WTC11 (cell line): ENCODE measurements at regions not wholly inside any gene's neighbourhood (a gene's known extent, or its start where the extent isn't known, plus 50 kb on each side); places are given as distances from the start of the nearest gene placed in this dataset.

ENCODE experiments used
- ATAC-seq: fragments of 200-7000 bp; cut with Tn5 transposase; 2 replicates; pipeline ENCODE4 v1.10.0; 2021; ENCODE audit warnings: mild to moderate bottlenecking, moderate library complexity
- CTCF ChIA-PET: fragments of 300-600 bp; sonication (Branson Sonifier 250); formaldehyde crosslinking; loops from one replicate; lab custom pipeline; 2021; ENCODE audit warnings: antibody characterized with exemption; lab: Charles Lee
- POLR2A ChIA-PET: fragments of 350-600 bp; sonication (Branson Sonifier 250); formaldehyde crosslinking; loops from one replicate; lab custom pipeline; 2021; ENCODE audit warnings: antibody characterized with exemption; lab: Charles Lee
- DNase-seq: peaks from one replicate; pipeline ENCODE4 v3.0.0; 2021; ENCODE audit warnings: low spot score
- H3K27ac Mint-ChIP-seq: 2 replicates; pipeline ENCODE4 v1.8.0; 2021; ENCODE audit warnings: mixed read lengths
- H3K27me3 Mint-ChIP-seq: 2 replicates; pipeline ENCODE4 v1.8.0; 2021; ENCODE audit warnings: low read depth, mild to moderate bottlenecking, moderate library complexity, mixed read lengths
- H3K36me3 Mint-ChIP-seq: 2 replicates; pipeline ENCODE4 v1.8.0; 2021; ENCODE audit warnings: mixed read lengths
- H3K4me1 Mint-ChIP-seq: 2 replicates; pipeline ENCODE4 v1.8.0; 2022; ENCODE audit warnings: mixed read lengths
- H3K4me3 Mint-ChIP-seq: 2 replicates; pipeline ENCODE4 v1.8.0; 2021; ENCODE audit warnings: mild to moderate bottlenecking, moderate library complexity, mixed read lengths
- H3K9me3 Mint-ChIP-seq: 2 replicates; pipeline ENCODE4 v1.8.0; 2021; ENCODE audit warnings: mixed read lengths
- AR ChIP-seq: fragments of 250-450 bp; sonication (Bioruptor Pico); IDR thresholded peaks from 2 replicates; pipeline ENCODE4 v1.9.0; 2021; ENCODE audit warnings: mild to moderate bottlenecking
- ATF3 ChIP-seq: sonication (generic); formaldehyde crosslinking; conservative IDR thresholded peaks from 2 replicates; pipeline ENCODE4 v1.8.1; 2022; ENCODE audit warnings: mild to moderate bottlenecking, missing genetic modification reagents
- HMGA2 ChIP-seq: fragments of 250-450 bp; sonication (Bioruptor Pico); IDR thresholded peaks from 2 replicates; pipeline ENCODE4 v1.4.0; 2021; ENCODE audit warnings: mild to moderate bottlenecking, moderate library complexity
- IRF2 ChIP-seq: sonication (generic); formaldehyde crosslinking; IDR thresholded peaks from 2 replicates; pipeline ENCODE4 v1.8.0; 2022; ENCODE audit warnings: low read depth, missing genetic modification reagents, borderline replicate concordance
- MAX ChIP-seq: sonication (generic); formaldehyde crosslinking; IDR thresholded peaks from 2 replicates; pipeline ENCODE4 v1.8.0; 2022; ENCODE audit warnings: mild to moderate bottlenecking, missing genetic modification reagents
- MYBL2 ChIP-seq: sonication (generic); formaldehyde crosslinking; IDR thresholded peaks from 2 replicates; pipeline ENCODE4 v1.8.1; 2023; ENCODE audit warnings: mild to moderate bottlenecking, moderate library complexity, missing genetic modification reagents
- RORB ChIP-seq: fragments of 250-450 bp; sonication (Bioruptor Pico); IDR thresholded peaks from 2 replicates; pipeline ENCODE4 v1.9.0; 2021; ENCODE audit warnings: mild to moderate bottlenecking
- SMAD3 ChIP-seq: sonication (generic); formaldehyde crosslinking; IDR thresholded peaks from 2 replicates; pipeline ENCODE4 v1.8.0; 2022; ENCODE audit warnings: missing genetic modification reagents, mild to moderate bottlenecking, borderline replicate concordance
- STAT6 ChIP-seq: sonication (generic); formaldehyde crosslinking; conservative IDR thresholded peaks from 2 replicates; pipeline ENCODE4 v1.8.1; 2023; ENCODE audit warnings: mild to moderate bottlenecking, low read depth, missing genetic modification reagents, moderate library complexity
- ZBTB43 ChIP-seq: sonication (generic); formaldehyde crosslinking; IDR thresholded peaks from 2 replicates; pipeline ENCODE4 v1.8.1; 2023; ENCODE audit warnings: mild to moderate bottlenecking, missing genetic modification reagents
- ZNF232 ChIP-seq: sonication (generic); formaldehyde crosslinking; IDR thresholded peaks from 2 replicates; pipeline ENCODE4 v1.8.0; 2022; ENCODE audit warnings: mild to moderate bottlenecking, missing genetic modification reagents
- ZNF263 ChIP-seq: sonication (generic); formaldehyde crosslinking; IDR thresholded peaks from 2 replicates; pipeline ENCODE4 v1.8.1; 2022; ENCODE audit warnings: low read depth, mild to moderate bottlenecking, moderate library complexity, missing genetic modification reagents
- ZNF396 ChIP-seq: fragments of 250-450 bp; sonication (Bioruptor Pico); IDR thresholded peaks from 2 replicates; pipeline ENCODE4 v1.8.0; 2021; ENCODE audit warnings: mild to moderate bottlenecking, moderate library complexity, borderline replicate concordance
- ZNF423 ChIP-seq: fragments of 250-450 bp; sonication (Bioruptor Pico); IDR thresholded peaks from 2 replicates; pipeline ENCODE4 v2.1.2; 2022; ENCODE audit warnings: mild to moderate bottlenecking, moderate library complexity
- TF ChIP-seq, protein P1 (sequence below): fragments of 250-450 bp; sonication (Bioruptor Pico); IDR thresholded peaks from 2 replicates; pipeline ENCODE4 v1.9.0; 2021; ENCODE audit warnings: mild to moderate bottlenecking
- TF ChIP-seq, protein P2 (sequence below): fragments of 250-450 bp; sonication (Bioruptor Pico); conservative IDR thresholded peaks from 2 replicates; pipeline ENCODE4 v1.9.0; 2021; ENCODE audit warnings: mild to moderate bottlenecking
- TF ChIP-seq, protein P3 (sequence below): sonication (generic); formaldehyde crosslinking; IDR thresholded peaks from 2 replicates; pipeline ENCODE4 v1.8.0; 2023; ENCODE audit warnings: mild to moderate bottlenecking, missing genetic modification reagents
- TF ChIP-seq, protein P4 (sequence below): fragments of 250-450 bp; sonication (Bioruptor Pico); IDR thresholded peaks from 2 replicates; pipeline ENCODE4 v1.9.0; 2021; ENCODE audit warnings: moderate library complexity, mild to moderate bottlenecking, inconsistent platforms, borderline replicate concordance

DNA sequence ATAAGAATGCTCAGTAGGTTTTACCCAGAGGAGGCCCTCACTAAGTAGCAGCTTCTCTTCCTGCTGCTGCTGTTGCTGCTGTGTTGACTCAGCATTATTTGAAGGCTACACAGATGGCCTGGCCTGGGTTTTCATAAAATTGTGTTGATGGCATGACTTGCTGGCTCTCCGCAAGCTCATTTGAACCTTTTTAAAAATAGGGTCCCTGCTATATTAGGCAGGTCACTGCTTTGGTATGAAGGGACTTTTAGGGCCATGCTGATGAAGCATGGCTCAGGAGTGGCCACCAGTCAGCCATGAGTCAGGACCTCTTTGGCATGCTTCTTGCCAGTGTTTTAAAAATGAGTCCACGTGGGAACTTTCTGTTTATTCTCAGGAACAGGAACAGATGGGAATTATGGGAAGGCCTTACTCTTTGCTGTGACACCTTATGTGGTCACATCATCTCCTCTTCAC, 128.7 kb downstream of the MID1IP1 start:
- Mint-ChIP-seq H3K4me1 (no peaks in the 10 kb centered on the region), H3K36me3 (no peaks in the 10 kb centered on the region), H3K27me3 (no peaks in the 10 kb centered on the region; the same call in 1 of the 2 replicates), H3K27ac (no peak overlapping the region), H3K9me3 (no peaks in the 10 kb centered on the region), H3K4me3 (no peak overlapping the region)
- DNase-seq, result no peak
- CTCF ChIA-PET, result no interaction called here
- no peak for TF ChIP-seq HMGA2 (CRISPR knock-in tag)
- TF ChIP-seq ZNF423 (CRISPR knock-in tag), result no peak
- no peak for TF ChIP-seq MYBL2 (CRISPR knock-in tag)
- TF ChIP-seq SMAD3, result no peak
- no peak for TF ChIP-seq AR
- ATAC-seq, result no peak
- POLR2A ChIA-PET, result no interaction called here

- TF ChIP-seq ZNF263 (CRISPR knock-in tag) (no peak), STAT6 (CRISPR knock-in tag) (no peak), MAX (no peak), ZBTB43 (no peak), ZNF232 (CRISPR knock-in tag) (no peak), IRF2 (no peak), ATF3 (CRISPR knock-in tag) (no peak), RORB (no peak), ZNF396 (CRISPR knock-in tag) (no peak)
- TF ChIP-seq, protein P1, sequence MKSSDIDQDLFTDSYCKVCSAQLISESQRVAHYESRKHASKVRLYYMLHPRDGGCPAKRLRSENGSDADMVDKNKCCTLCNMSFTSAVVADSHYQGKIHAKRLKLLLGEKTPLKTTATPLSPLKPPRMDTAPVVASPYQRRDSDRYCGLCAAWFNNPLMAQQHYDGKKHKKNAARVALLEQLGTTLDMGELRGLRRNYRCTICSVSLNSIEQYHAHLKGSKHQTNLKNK (CRISPR knock-in tag), result no peak
- TF ChIP-seq, protein P2, sequence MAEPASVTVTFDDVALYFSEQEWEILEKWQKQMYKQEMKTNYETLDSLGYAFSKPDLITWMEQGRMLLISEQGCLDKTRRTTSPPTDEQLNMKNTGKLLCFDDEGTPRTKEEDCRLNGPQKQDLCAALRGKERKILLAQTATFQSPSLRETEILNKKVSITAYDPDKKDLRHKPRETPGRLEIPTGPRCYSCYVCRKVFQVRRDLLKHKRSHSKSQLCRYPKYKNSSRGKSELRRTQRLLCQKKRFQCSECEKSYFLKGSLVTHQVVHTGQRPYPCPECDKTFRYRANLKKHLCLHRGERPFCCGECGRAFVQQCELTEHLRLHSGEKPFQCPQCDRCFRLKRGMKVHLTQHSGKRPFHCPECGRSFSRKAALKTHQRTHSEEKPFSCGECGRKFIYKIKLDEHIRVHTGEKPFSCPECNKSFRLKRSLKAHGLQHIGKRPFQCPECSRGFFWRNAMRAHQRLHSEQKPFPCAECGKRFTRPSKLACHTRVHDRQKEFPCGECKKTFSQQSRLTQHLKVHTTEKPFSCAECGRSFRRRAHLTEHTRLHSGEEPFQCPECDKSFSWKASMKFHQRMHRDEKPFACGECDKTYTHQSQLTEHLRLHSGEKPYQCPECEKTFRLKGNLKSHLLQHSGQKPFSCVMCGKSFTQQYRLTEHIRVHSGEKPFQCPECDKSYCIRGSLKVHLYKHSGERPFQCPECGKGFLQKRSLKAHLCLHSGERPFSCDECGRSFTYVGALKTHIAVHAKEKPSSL, result no peak
- TF ChIP-seq, protein P3, sequence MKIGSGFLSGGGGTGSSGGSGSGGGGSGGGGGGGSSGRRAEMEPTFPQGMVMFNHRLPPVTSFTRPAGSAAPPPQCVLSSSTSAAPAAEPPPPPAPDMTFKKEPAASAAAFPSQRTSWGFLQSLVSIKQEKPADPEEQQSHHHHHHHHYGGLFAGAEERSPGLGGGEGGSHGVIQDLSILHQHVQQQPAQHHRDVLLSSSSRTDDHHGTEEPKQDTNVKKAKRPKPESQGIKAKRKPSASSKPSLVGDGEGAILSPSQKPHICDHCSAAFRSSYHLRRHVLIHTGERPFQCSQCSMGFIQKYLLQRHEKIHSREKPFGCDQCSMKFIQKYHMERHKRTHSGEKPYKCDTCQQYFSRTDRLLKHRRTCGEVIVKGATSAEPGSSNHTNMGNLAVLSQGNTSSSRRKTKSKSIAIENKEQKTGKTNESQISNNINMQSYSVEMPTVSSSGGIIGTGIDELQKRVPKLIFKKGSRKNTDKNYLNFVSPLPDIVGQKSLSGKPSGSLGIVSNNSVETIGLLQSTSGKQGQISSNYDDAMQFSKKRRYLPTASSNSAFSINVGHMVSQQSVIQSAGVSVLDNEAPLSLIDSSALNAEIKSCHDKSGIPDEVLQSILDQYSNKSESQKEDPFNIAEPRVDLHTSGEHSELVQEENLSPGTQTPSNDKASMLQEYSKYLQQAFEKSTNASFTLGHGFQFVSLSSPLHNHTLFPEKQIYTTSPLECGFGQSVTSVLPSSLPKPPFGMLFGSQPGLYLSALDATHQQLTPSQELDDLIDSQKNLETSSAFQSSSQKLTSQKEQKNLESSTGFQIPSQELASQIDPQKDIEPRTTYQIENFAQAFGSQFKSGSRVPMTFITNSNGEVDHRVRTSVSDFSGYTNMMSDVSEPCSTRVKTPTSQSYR (CRISPR knock-in tag), result no peak
- TF ChIP-seq, protein P4, sequence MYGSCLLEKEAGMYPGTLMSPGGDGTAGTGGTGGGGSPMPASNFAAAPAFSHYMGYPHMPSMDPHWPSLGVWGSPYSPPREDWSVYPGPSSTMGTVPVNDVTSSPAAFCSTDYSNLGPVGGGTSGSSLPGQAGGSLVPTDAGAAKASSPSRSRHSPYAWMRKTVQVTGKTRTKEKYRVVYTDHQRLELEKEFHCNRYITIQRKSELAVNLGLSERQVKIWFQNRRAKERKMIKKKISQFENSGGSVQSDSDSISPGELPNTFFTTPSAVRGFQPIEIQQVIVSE (CRISPR knock-in tag), result no peak
- CTCF ChIA-PET, result no interaction called here
Measured at GRCh38 chrX:38930474-38930873, 129.2 kb downstream of the MID1IP1 start.

More at GRCh38 chrX:38930474-38930873, 129.2 kb downstream of the MID1IP1 start:
- Mint-ChIP-seq H3K4me3 (no peak overlapping the region), H3K36me3 (no peaks in the 10 kb centered on the region), H3K27ac (no peak overlapping the region), H3K4me1 (no peaks in the 10 kb centered on the region), H3K27me3 (no peaks in the 10 kb centered on the region; the same call in 1 of the 2 replicates), H3K9me3 (no peaks in the 10 kb centered on the region)
- POLR2A ChIA-PET, result no interaction called here
- ATAC-seq, result no peak
- no peak for DNase-seq
